ENCODE measurements at regions not wholly inside any gene's neighbourhood (a gene's known extent, or its start where the extent isn't known, plus 50 kb on each side); places are given as distances from the start of the nearest gene placed in this dataset.

- no peak overlapping the region for H3K4me3 Mint-ChIP-seq
- H3K4me1 Mint-ChIP-seq: peaks cover 6% of the 10 kb centered on the region
- TF ChIP-seq CTCF (IDR thresholded peaks at IDR 0.05; ENCODE audit: unreplicated experiment in 3 of 3): no peak
- no peaks in the 10 kb centered on the region for H3K27me3 Mint-ChIP-seq (ENCODE audit: low read depth)
- no peaks in the 10 kb centered on the region for H3K9me3 Mint-ChIP-seq
- H3K27ac Mint-ChIP-seq: no peak overlapping the region
- no peaks in the 10 kb centered on the region for H3K36me3 Mint-ChIP-seq (ENCODE audit: low read depth)
These were observed 135.4 kb upstream of the FSHR start for GRCh38 chr2:49289711-49290110.

- Mint-ChIP-seq H3K4me1 (peaks cover 6% of the 10 kb centered on the region), H3K9me3 (no peaks in the 10 kb centered on the region), H3K27me3 (ENCODE audit: low read depth) (no peaks in the 10 kb centered on the region), H3K4me3 (no peak overlapping the region), H3K27ac (no peak overlapping the region), H3K36me3 (ENCODE audit: low read depth) (no peaks in the 10 kb centered on the region)
- no peak for TF ChIP-seq CTCF (IDR thresholded peaks at IDR 0.05; ENCODE audit: unreplicated experiment in 3 of 3)
These were observed 134.8 kb upstream of the FSHR start for GRCh38 chr2:49288902-49289700.

GRCh38 chr2:49288113-49288705 lies 133.9 kb upstream of the FSHR start:
- no peak overlapping the region for H3K4me3 Mint-ChIP-seq
- no peaks in the 10 kb centered on the region for H3K27me3 Mint-ChIP-seq (ENCODE audit: low read depth)
- TF ChIP-seq CTCF (IDR thresholded peaks at IDR 0.05; ENCODE audit: unreplicated experiment in 3 of 3): no peak
- no peaks in the 10 kb centered on the region for H3K9me3 Mint-ChIP-seq
- H3K4me1 Mint-ChIP-seq: peaks cover 6% of the 10 kb centered on the region
- H3K27ac Mint-ChIP-seq: no peak overlapping the region
- no peaks in the 10 kb centered on the region for H3K36me3 Mint-ChIP-seq (ENCODE audit: low read depth)

- H3K4me3 Mint-ChIP-seq: no peak overlapping the region
- no peak for TF ChIP-seq CTCF (IDR thresholded peaks at IDR 0.05; ENCODE audit: unreplicated experiment in 3 of 3)
- H3K27me3 Mint-ChIP-seq (ENCODE audit: low read depth): no peaks in the 10 kb centered on the region
- peaks cover 6% of the 10 kb centered on the region for H3K4me1 Mint-ChIP-seq
- H3K27ac Mint-ChIP-seq: no peak overlapping the region
- H3K9me3 Mint-ChIP-seq: no peaks in the 10 kb centered on the region
- no peaks in the 10 kb centered on the region for H3K36me3 Mint-ChIP-seq (ENCODE audit: low read depth)
These were observed 132.4 kb upstream of the FSHR start for GRCh38 chr2:49286726-49287125.

GRCh38 chr2:49286045-49286444 lies 131.7 kb upstream of the FSHR start:
- Mint-ChIP-seq H3K4me1 (peaks cover 6% of the 10 kb centered on the region), H3K4me3 (no peak overlapping the region), H3K36me3 (ENCODE audit: low read depth) (no peaks in the 10 kb centered on the region), H3K27ac (no peak overlapping the region), H3K27me3 (ENCODE audit: low read depth) (no peaks in the 10 kb centered on the region), H3K9me3 (no peaks in the 10 kb centered on the region)
- TF ChIP-seq CTCF (IDR thresholded peaks at IDR 0.05; ENCODE audit: unreplicated experiment in 3 of 3): no peak

- Mint-ChIP-seq H3K27ac (no peak overlapping the region), H3K4me1 (no peaks in the 10 kb centered on the region), H3K9me3 (peaks cover 16% of the 10 kb centered on the region), H3K27me3 (ENCODE audit: low read depth) (no peaks in the 10 kb centered on the region), H3K4me3 (no peak overlapping the region), H3K36me3 (ENCODE audit: low read depth) (no peaks in the 10 kb centered on the region)
- no peak for TF ChIP-seq CTCF (IDR thresholded peaks at IDR 0.05; ENCODE audit: unreplicated experiment in 3 of 3)
These were observed 124.2 kb upstream of the FSHR start for GRCh38 chr2:49278561-49278960.
